ENCODE measurements at regions not wholly inside any gene's neighbourhood (a gene's known extent, or its start where the extent isn't known, plus 50 kb on each side); places are given as distances from the start of the nearest gene placed in this dataset.

GRCh38 chr2:57314682-57315081 is 731.9 kb upstream of the VRK2 start:
- TF ChIP-seq CTCF (IDR thresholded peaks at IDR 0.05) = no peak
- no peak for TF ChIP-seq POLR2AphosphoS5 (IDR thresholded peaks at IDR 0.05; ENCODE audit: low read depth, low read length)
- TF ChIP-seq REST (IDR thresholded peaks at IDR 0.05; ENCODE audit: insufficient read depth in 1 of 2, low read depth in 2 of 2, low read length in 1 of 2) = no peak

Data from Panc1 (cell line).